ENCODE measurements at regions not wholly inside any gene's neighbourhood (a gene's known extent, or its start where the extent isn't known, plus 50 kb on each side); places are given as distances from the start of the nearest gene placed in this dataset.
"Not testable (repeated sequence)": the region's sequence is repeated elsewhere in the genome, so short reads cannot be mapped to it uniquely, and the experiment has no call there.

DNA sequence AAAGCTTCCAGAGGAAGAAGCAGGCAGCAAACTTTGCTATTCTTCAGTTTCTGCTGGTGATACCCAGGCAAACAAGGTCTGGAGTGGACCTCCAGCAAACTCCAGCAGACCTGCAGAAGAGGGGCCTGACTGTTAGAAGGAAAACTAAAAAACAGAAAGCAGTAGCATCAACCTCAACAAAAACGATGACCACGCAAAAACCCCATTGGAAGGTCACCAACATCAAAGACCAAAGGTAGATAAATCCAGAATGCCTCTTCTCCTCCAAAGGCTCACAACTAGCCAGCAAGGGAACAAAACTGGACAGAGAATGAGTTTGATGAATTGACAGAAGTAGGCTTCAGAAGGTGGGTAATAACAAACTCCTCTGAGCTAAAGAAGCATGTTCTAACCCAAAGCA is 127.1 kb downstream of the SLITRK1 start:
- not testable (repeated sequence) for H3K4me2 ChIP-seq (ENCODE audit: insufficient read depth, low read length, poor library complexity, severe bottlenecking); H3K14ac ChIP-seq (ENCODE audit: low read length); H2BK120ac ChIP-seq (ENCODE audit: low read depth, low read length); DNase-seq (ENCODE audit: low spot score); H2BK5ac ChIP-seq (ENCODE audit: low read length); H3K9ac ChIP-seq (ENCODE audit: low read depth, low read length, poor library complexity); H3K4me3 ChIP-seq (ENCODE audit: low read length in 2 of 2); H4K8ac ChIP-seq (ENCODE audit: low read depth, low read length); H3K36me3 ChIP-seq (replicated peaks in 1 of 2; ENCODE audit: control insufficient read depth in 2 of 2, insufficient read depth in 2 of 2, low read length in 2 of 2); H3K4ac ChIP-seq (ENCODE audit: low read length); H3K23ac ChIP-seq (ENCODE audit: low read depth, low read length, poor library complexity); H3K27me3 ChIP-seq (ENCODE audit: control insufficient read depth in 3 of 3, insufficient read depth in 3 of 3, low read depth in 1 of 3, low read length in 3 of 3); H2BK15ac ChIP-seq (ENCODE audit: low read length); H3K9me3 ChIP-seq (replicated peaks in 1 of 2; ENCODE audit: control insufficient read depth in 2 of 2, insufficient read depth in 1 of 2, low read depth in 1 of 2, low read length in 2 of 2); H2AFZ ChIP-seq (ENCODE audit: low read length); H3K27ac ChIP-seq (replicated peaks; ENCODE audit: low read length); H4K91ac ChIP-seq (ENCODE audit: low read depth, low read length, poor library complexity); H2AK5ac ChIP-seq (ENCODE audit: low read depth, low read length); H3K4me1 ChIP-seq (ENCODE audit: control insufficient read depth in 2 of 2, insufficient read depth in 1 of 2, low read depth in 1 of 2, low read length in 2 of 2); H3K18ac ChIP-seq (ENCODE audit: low read length); H2BK12ac ChIP-seq (ENCODE audit: low read length); H3K79me1 ChIP-seq (ENCODE audit: low read depth, low read length)
- WGBS, 2 donors (ENCODE audit: extremely low coverage in 2 of 2, insufficient read length in 2 of 2, insufficient replicate concordance in 1 of 2), result no CpG with 5 or more reads among the region's 2 CpGs

DNA sequence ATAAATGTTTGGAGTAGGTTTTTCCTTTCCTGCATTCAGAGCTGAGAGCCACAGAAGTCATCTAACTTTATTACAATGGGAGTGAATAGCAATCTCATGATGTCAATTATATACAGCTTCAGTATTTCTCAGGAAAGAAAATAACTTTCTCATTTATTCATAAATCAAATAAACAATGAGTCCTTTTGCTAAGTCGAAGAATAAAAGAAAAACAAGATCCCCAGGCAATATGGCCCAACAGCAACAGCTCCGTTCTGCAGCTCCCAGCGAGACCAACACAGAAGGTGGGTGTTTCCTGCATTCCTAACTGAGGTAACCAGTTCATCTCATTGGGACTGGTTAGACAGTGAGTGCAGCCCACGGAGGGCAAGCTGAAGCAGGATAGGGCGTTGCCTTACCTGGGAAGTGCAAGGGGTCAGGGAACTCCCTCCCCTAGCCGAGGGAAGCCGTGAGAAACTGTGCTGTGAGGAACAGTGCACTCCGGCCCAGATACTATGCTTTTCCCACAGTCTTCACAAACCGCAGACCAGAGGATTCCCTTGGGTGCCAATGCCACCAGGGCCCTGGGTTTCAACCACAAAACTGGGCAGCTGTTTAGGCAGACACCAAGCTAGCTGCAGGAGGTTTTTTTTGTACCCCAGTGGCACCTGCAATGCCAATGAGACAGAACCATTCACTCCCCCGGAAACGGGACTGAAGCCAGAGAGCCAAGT is 128.2 kb downstream of the SLITRK1 start:
- Histone ChIP-seq H2BK5ac (ENCODE audit: low read length) (no peak overlapping the region), H3K79me1 (ENCODE audit: low read depth, low read length) (no peaks in the 10 kb centered on the region), H3K9ac (ENCODE audit: low read depth, low read length, poor library complexity) (no peak overlapping the region), H3K4me2 (ENCODE audit: insufficient read depth, low read length, poor library complexity, severe bottlenecking) (no peak overlapping the region), H3K4ac (ENCODE audit: low read length) (no peak overlapping the region), H2BK120ac (ENCODE audit: low read depth, low read length) (no peak overlapping the region), H3K18ac (ENCODE audit: low read length) (no peak overlapping the region), H4K91ac (ENCODE audit: low read depth, low read length, poor library complexity) (no peak overlapping the region), H3K9me3 (replicated peaks in 1 of 2; ENCODE audit: control insufficient read depth in 2 of 2, insufficient read depth in 1 of 2, low read depth in 1 of 2, low read length in 2 of 2) (peaks cover 0 to 2% of the 10 kb centered on the region in 2 donors), H3K4me1 (ENCODE audit: control insufficient read depth in 2 of 2, insufficient read depth in 1 of 2, low read depth in 1 of 2, low read length in 2 of 2) (no peaks in the 10 kb centered on the region), H3K27ac (replicated peaks; ENCODE audit: low read length) (no peak overlapping the region), H3K27me3 (ENCODE audit: control insufficient read depth in 3 of 3, insufficient read depth in 3 of 3, low read depth in 1 of 3, low read length in 3 of 3) (no peaks in the 10 kb centered on the region), H2AK5ac (ENCODE audit: low read depth, low read length) (no peak overlapping the region), H3K23ac (ENCODE audit: low read depth, low read length, poor library complexity) (no peak overlapping the region), H4K8ac (ENCODE audit: low read depth, low read length) (no peak overlapping the region), H2BK12ac (ENCODE audit: low read length) (no peak overlapping the region), H2AFZ (ENCODE audit: low read length) (no peak overlapping the region), H3K36me3 (replicated peaks in 1 of 2; ENCODE audit: control insufficient read depth in 2 of 2, insufficient read depth in 2 of 2, low read length in 2 of 2) (no peaks in the 10 kb centered on the region), H2BK15ac (ENCODE audit: low read length) (no peak overlapping the region), H3K4me3 (ENCODE audit: low read length in 2 of 2) (no peak overlapping the region), H3K14ac (ENCODE audit: low read length) (no peak overlapping the region)
- no peak for DNase-seq (ENCODE audit: low spot score)
- WGBS, 2 donors (ENCODE audit: extremely low coverage in 2 of 2, insufficient read length in 2 of 2, insufficient replicate concordance in 1 of 2), result no CpG with 5 or more reads among the region's 11 CpGs

DNA sequence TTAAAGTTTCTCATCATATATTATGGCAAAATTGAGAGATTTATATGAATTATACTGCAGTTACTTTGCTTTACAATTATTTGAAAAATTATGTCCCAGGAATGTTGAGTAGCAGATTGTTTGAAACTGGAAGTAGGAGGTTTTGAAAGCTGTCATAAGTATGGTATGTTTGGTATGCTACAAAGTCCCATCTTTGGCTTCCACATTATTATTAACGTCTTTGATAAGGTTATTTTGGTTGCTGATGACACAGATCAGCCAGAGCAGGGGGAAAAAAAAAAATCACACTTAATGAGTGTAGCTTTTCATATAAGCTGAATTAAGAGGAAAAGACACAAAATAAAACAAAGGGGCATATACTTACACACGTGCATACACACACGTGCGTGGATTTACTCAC is 130.1 kb downstream of the SLITRK1 start:
- Histone ChIP-seq H4K8ac (ENCODE audit: low read depth, low read length) (no peak overlapping the region), H3K9me3 (replicated peaks in 1 of 2; ENCODE audit: control insufficient read depth in 2 of 2, insufficient read depth in 1 of 2, low read depth in 1 of 2, low read length in 2 of 2) (peaks cover 0 to 2% of the 10 kb centered on the region in 2 donors), H2BK120ac (ENCODE audit: low read depth, low read length) (no peak overlapping the region), H3K23ac (ENCODE audit: low read depth, low read length, poor library complexity) (no peak overlapping the region), H3K4me3 (ENCODE audit: low read length in 2 of 2) (no peak overlapping the region), H3K79me1 (ENCODE audit: low read depth, low read length) (no peaks in the 10 kb centered on the region), H3K27me3 (ENCODE audit: control insufficient read depth in 3 of 3, insufficient read depth in 3 of 3, low read depth in 1 of 3, low read length in 3 of 3) (no peaks in the 10 kb centered on the region), H3K4me2 (ENCODE audit: insufficient read depth, low read length, poor library complexity, severe bottlenecking) (no peak overlapping the region), H3K4me1 (ENCODE audit: control insufficient read depth in 2 of 2, insufficient read depth in 1 of 2, low read depth in 1 of 2, low read length in 2 of 2) (no peaks in the 10 kb centered on the region), H2AK5ac (ENCODE audit: low read depth, low read length) (no peak overlapping the region), H3K36me3 (replicated peaks in 1 of 2; ENCODE audit: control insufficient read depth in 2 of 2, insufficient read depth in 2 of 2, low read length in 2 of 2) (no peaks in the 10 kb centered on the region), H3K18ac (ENCODE audit: low read length) (no peak overlapping the region), H3K27ac (replicated peaks; ENCODE audit: low read length) (no peak overlapping the region), H3K14ac (ENCODE audit: low read length) (no peak overlapping the region), H2BK15ac (ENCODE audit: low read length) (no peak overlapping the region), H2BK12ac (ENCODE audit: low read length) (no peak overlapping the region), H3K4ac (ENCODE audit: low read length) (no peak overlapping the region), H2BK5ac (ENCODE audit: low read length) (no peak overlapping the region), H2AFZ (ENCODE audit: low read length) (no peak overlapping the region), H4K91ac (ENCODE audit: low read depth, low read length, poor library complexity) (no peak overlapping the region), H3K9ac (ENCODE audit: low read depth, low read length, poor library complexity) (no peak overlapping the region)
- DNase-seq (ENCODE audit: low spot score), result no peak
- no CpG with 5 or more reads among the region's 4 CpGs for WGBS, 2 donors (ENCODE audit: extremely low coverage in 2 of 2, insufficient read length in 2 of 2, insufficient replicate concordance in 1 of 2)

DNA sequence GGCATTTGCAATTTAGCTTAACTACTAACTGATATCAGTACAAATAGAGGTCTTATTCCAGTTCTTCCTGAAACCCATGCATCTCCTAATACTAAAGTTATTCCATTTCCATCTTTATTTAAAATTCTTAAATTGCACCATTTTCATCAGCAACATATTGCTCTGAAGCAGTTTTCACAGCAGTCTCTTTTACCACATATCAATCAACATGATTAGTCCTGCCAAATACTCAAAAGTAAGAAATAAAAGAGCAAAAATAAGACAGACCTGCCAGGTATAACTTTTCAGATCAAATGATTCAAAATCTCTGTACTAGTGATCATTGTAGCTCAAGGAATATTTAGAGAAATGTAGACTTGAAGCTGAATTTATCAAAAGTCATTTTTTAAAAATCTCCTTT is 141.7 kb downstream of the SLITRK1 start:
- Histone ChIP-seq H3K4me2 (ENCODE audit: insufficient read depth, low read length, poor library complexity, severe bottlenecking) (no peak overlapping the region), H4K91ac (ENCODE audit: low read depth, low read length, poor library complexity) (no peak overlapping the region), H3K14ac (ENCODE audit: low read length) (no peak overlapping the region), H3K36me3 (replicated peaks in 1 of 2; ENCODE audit: control insufficient read depth in 2 of 2, insufficient read depth in 2 of 2, low read length in 2 of 2) (no peaks in the 10 kb centered on the region), H3K79me1 (ENCODE audit: low read depth, low read length) (no peaks in the 10 kb centered on the region), H3K4me3 (ENCODE audit: low read length in 2 of 2) (no peak overlapping the region), H4K8ac (ENCODE audit: low read depth, low read length) (no peak overlapping the region), H2AK5ac (ENCODE audit: low read depth, low read length) (no peak overlapping the region), H2BK5ac (ENCODE audit: low read length) (no peak overlapping the region), H2BK12ac (ENCODE audit: low read length) (no peak overlapping the region), H3K4me1 (ENCODE audit: control insufficient read depth in 2 of 2, insufficient read depth in 1 of 2, low read depth in 1 of 2, low read length in 2 of 2) (no peaks in the 10 kb centered on the region), H3K27ac (replicated peaks; ENCODE audit: low read length) (no peak overlapping the region), H2BK15ac (ENCODE audit: low read length) (no peak overlapping the region), H3K9me3 (replicated peaks in 1 of 2; ENCODE audit: control insufficient read depth in 2 of 2, insufficient read depth in 1 of 2, low read depth in 1 of 2, low read length in 2 of 2) (no peaks in the 10 kb centered on the region), H3K27me3 (ENCODE audit: control insufficient read depth in 3 of 3, insufficient read depth in 3 of 3, low read depth in 1 of 3, low read length in 3 of 3) (no peaks in the 10 kb centered on the region), H2BK120ac (ENCODE audit: low read depth, low read length) (no peak overlapping the region), H3K23ac (ENCODE audit: low read depth, low read length, poor library complexity) (no peak overlapping the region), H2AFZ (ENCODE audit: low read length) (no peak overlapping the region), H3K18ac (ENCODE audit: low read length) (no peak overlapping the region), H3K9ac (ENCODE audit: low read depth, low read length, poor library complexity) (no peak overlapping the region), H3K4ac (ENCODE audit: low read length) (no peak overlapping the region)
- no peak for DNase-seq (ENCODE audit: low spot score)

Data from neuronal stem cell (in vitro differentiated cells).